NT2/D1 (cell line): ENCODE measurements at regions not wholly inside any gene's neighbourhood (a gene's known extent, or its start where the extent isn't known, plus 50 kb on each side); places are given as distances from the start of the nearest gene placed in this dataset.

ENCODE experiments used
- SUZ12 ChIP-seq: IDR thresholded peaks from 2 replicates; pipeline ENCODE4 v1.6.1; 2011; ENCODE audit not compliant: insufficient read length, insufficient read depth; ENCODE audit errors: extremely low read depth
- YY1 ChIP-seq: IDR thresholded peaks from 2 replicates; pipeline ENCODE4 v1.6.1; 2011; ENCODE audit not compliant: insufficient read length, insufficient read depth
- ZNF274 ChIP-seq: IDR thresholded peaks from 2 replicates; pipeline ENCODE4 v1.6.1; 2011; ENCODE audit warnings: mild to moderate bottlenecking, low read depth, low read length

- no peak for TF ChIP-seq SUZ12
- TF ChIP-seq ZNF274 = no peak
- TF ChIP-seq YY1 = no peak
Observed at GRCh38 chr12:61804301-61804700, 455.9 kb upstream of the USP15 start.
